ENCODE measurements at regions not wholly inside any gene's neighbourhood (a gene's known extent, or its start where the extent isn't known, plus 50 kb on each side); places are given as distances from the start of the nearest gene placed in this dataset.

GRCh38 chr16:72240466-72240865, 68.5 kb upstream of the PMFBP1 start:
- Histone ChIP-seq H3K9me1 (ENCODE audit: control insufficient read depth, insufficient read depth, low read length) (no peaks in the 10 kb centered on the region), H4K20me1 (replicated peaks; ENCODE audit: control insufficient read depth, insufficient read depth, low read length) (no peaks in the 10 kb centered on the region), H3K79me2 (ENCODE audit: control insufficient read depth, insufficient read depth, low read length) (no peaks in the 10 kb centered on the region), H3K9me3 (replicated peaks; ENCODE audit: control insufficient read depth, insufficient read depth, low read depth, low read length) (no peaks in the 10 kb centered on the region), H3K4me3 (no peak overlapping the region), H3K27ac (ENCODE audit: extremely low read depth, low read depth, low read length) (no peak overlapping the region), H3K4me1 (replicated peaks in 1 of 2; ENCODE audit: control insufficient read depth in 2 of 2, insufficient read depth in 2 of 2, low read length in 2 of 2) (no peaks in the 10 kb centered on the region), H3K9ac (ENCODE audit: insufficient read depth in 1 of 2, low read depth in 2 of 2, low read length in 2 of 2) (no peak overlapping the region), H3K4me2 (ENCODE audit: insufficient read depth, low read length) (no peak overlapping the region), H2AFZ (ENCODE audit: low read depth, low read length) (no peak overlapping the region), H3K36me3 (ENCODE audit: control insufficient read depth, insufficient read depth, low read length) (no peaks in the 10 kb centered on the region), H3K27me3 (ENCODE audit: control insufficient read depth in 2 of 2, insufficient read depth in 2 of 2, low read length in 2 of 2) (no peaks in the 10 kb centered on the region)
- WGBS (ENCODE audit: insufficient coverage, low coverage, missing lambda C conversion rate): 3% methylated on average over 2 of the region's 2 CpGs
- CTCF ChIA-PET (ENCODE audit: low intra/inter-chr PET ratio): interaction anchor here (0.6 kb wide), 1 partner anchor 114 kb away, joined by 3 read pairs; no protein-coding TSS in a partner anchor
- POLR2A ChIA-PET: no interaction called here
- in situ Hi-C loops (cut with MboI) (no loop called here), intact Hi-C loops (cut with micrococcal nuclease) (loop anchor here (5.0 kb wide), 1 partner anchor 227 kb away; no protein-coding TSS in a partner anchor)
- DNase-seq (ENCODE audit: extremely low read depth in 1 of 4, low spot score in 3 of 4): no peak
- no peak for ATAC-seq
- BruUV-seq (replicated peaks): no TSS peak
- TF ChIP-seq FIP1L1 (IDR thresholded peaks at IDR 0.05; ENCODE audit: low read depth, low read length, poor library complexity, severe bottlenecking) (no peak), NFIX (CRISPR knock-in tag; IDR thresholded peaks at IDR 0.05; ENCODE audit: low read depth) (no peak), RBFOX2 (IDR thresholded peaks at IDR 0.05; ENCODE audit: low read depth, low read length) (no peak), CAMTA2 (CRISPR knock-in tag; conservative IDR thresholded peaks at IDR 0.05) (no peak), ZNF764 (CRISPR knock-in tag; IDR thresholded peaks at IDR 0.05; ENCODE audit: low read depth) (no peak), TAL1 (IDR thresholded peaks at IDR 0.05) (no peak), TBP (optimal IDR thresholded peaks at IDR 0.05; ENCODE audit: low read depth, low read length) (no peak)
- no peak for FAIRE-seq

GRCh38 chr16:72236866-72237265, 64.9 kb upstream of the PMFBP1 start:
- no TSS peak for BruUV-seq (replicated peaks)
- H3K4me2 ChIP-seq (ENCODE audit: insufficient read depth, low read length): no peak overlapping the region
- no peak overlapping the region for H3K27ac ChIP-seq (ENCODE audit: extremely low read depth, low read depth, low read length)
- H3K4me1 ChIP-seq (replicated peaks in 1 of 2; ENCODE audit: control insufficient read depth in 2 of 2, insufficient read depth in 2 of 2, low read length in 2 of 2): no peaks in the 10 kb centered on the region
- WGBS (ENCODE audit: insufficient coverage, low coverage, missing lambda C conversion rate): 0% methylated on average over 2 of the region's 2 CpGs
- FAIRE-seq (no peak), DNase-seq (ENCODE audit: extremely low read depth in 1 of 4, low spot score in 3 of 4) (no peak), ATAC-seq (no peak)
- POLR2A ChIA-PET: no interaction called here
- no peak overlapping the region for H3K9ac ChIP-seq (ENCODE audit: insufficient read depth in 1 of 2, low read depth in 2 of 2, low read length in 2 of 2)
- CTCF ChIA-PET (ENCODE audit: low intra/inter-chr PET ratio): no interaction called here
- H4K20me1 ChIP-seq (replicated peaks; ENCODE audit: control insufficient read depth, insufficient read depth, low read length): no peaks in the 10 kb centered on the region
- no peaks in the 10 kb centered on the region for H3K79me2 ChIP-seq (ENCODE audit: control insufficient read depth, insufficient read depth, low read length)
- H3K27me3 ChIP-seq (ENCODE audit: control insufficient read depth in 2 of 2, insufficient read depth in 2 of 2, low read length in 2 of 2): no peaks in the 10 kb centered on the region
- H2AFZ ChIP-seq (ENCODE audit: low read depth, low read length): no peak overlapping the region
- H3K9me1 ChIP-seq (ENCODE audit: control insufficient read depth, insufficient read depth, low read length): no peaks in the 10 kb centered on the region
- H3K36me3 ChIP-seq (ENCODE audit: control insufficient read depth, insufficient read depth, low read length): no peaks in the 10 kb centered on the region
- intact Hi-C loops (cut with micrococcal nuclease) (no loop called here), in situ Hi-C loops (cut with MboI) (no loop called here)
- H3K9me3 ChIP-seq (replicated peaks; ENCODE audit: control insufficient read depth, insufficient read depth, low read depth, low read length): no peaks in the 10 kb centered on the region
- no peak overlapping the region for H3K4me3 ChIP-seq
- TF ChIP-seq TCF15 (CRISPR knock-in tag; IDR thresholded peaks at IDR 0.05) (no peak), TSHZ1 (CRISPR knock-in tag; IDR thresholded peaks at IDR 0.05) (no peak), MED1 (CRISPR knock-in tag; IDR thresholded peaks at IDR 0.05; ENCODE audit: borderline replicate concordance) (no peak), ZBTB26 (CRISPR knock-in tag; IDR thresholded peaks at IDR 0.05) (no peak), WHSC1 (IDR thresholded peaks at IDR 0.05; ENCODE audit: low read length) (no peak), ERF (CRISPR knock-in tag; IDR thresholded peaks at IDR 0.05) (no peak), EGR1 (conservative IDR thresholded peaks at IDR 0.05) (no peak)

All from K562 (cell line).